GM23338 (cell line): ENCODE measurements at regions not wholly inside any gene's neighbourhood (a gene's known extent, or its start where the extent isn't known, plus 50 kb on each side); places are given as distances from the start of the nearest gene placed in this dataset.

Source experiments
- ATAC-seq: fragments of 200-7000 bp; cut with Tn5 transposase; 3 replicates; pipeline ENCODE4 v1.9.1; 2020
- DNase-seq: peaks from one replicate; pipeline ENCODE4 v3.0.0-alpha.2; 2015; ENCODE audit warnings: low spot score
- H2AFZ ChIP-seq: fragments of 200-600 bp; sonication (generic); 2 replicates; pipeline ENCODE4 v1.8.0; 2016; ENCODE audit warnings: antibody characterized with exemption, mild to moderate bottlenecking, moderate library complexity
- H3F3A ChIP-seq: fragments of 200-600 bp; sonication (generic); replicated peaks from 2 replicates; pipeline ENCODE4 v1.8.0; 2017; ENCODE audit warnings: antibody characterized with exemption, mixed run types, low read depth
- H3K27ac ChIP-seq: fragments of 200-600 bp; sonication (generic); 2 replicates; pipeline ENCODE4 v1.6.1; 2016; ENCODE audit warnings: low read depth
- H3K27me3 ChIP-seq: fragments of 200-600 bp; sonication (generic); 2 replicates; pipeline ENCODE4 v1.8.0; 2016; ENCODE audit warnings: mild to moderate bottlenecking, mixed run types, moderate library complexity; ENCODE audit not compliant: insufficient read depth
- H3K36me3 ChIP-seq: fragments of 200-600 bp; sonication (generic); 2 replicates; pipeline ENCODE4 v1.8.0; 2016; ENCODE audit warnings: mild to moderate bottlenecking; ENCODE audit not compliant: insufficient read depth
- H3K4me1 ChIP-seq: fragments of 200-600 bp; sonication (generic); 2 replicates; pipeline ENCODE4 v1.8.0; 2016; ENCODE audit warnings: mild to moderate bottlenecking, moderate library complexity; ENCODE audit not compliant: insufficient read depth
- H3K4me2 ChIP-seq: fragments of 200-600 bp; sonication (generic); 2 replicates; pipeline ENCODE4 v1.7.1; 2017; ENCODE audit warnings: mixed run types
- H3K4me3 ChIP-seq: fragments of 200-600 bp; sonication (generic); 2 replicates; pipeline ENCODE4 v1.6.1; 2016; ENCODE audit warnings: mixed run types
- H3K79me2 ChIP-seq: fragments of 200-600 bp; sonication (generic); replicated peaks from 2 replicates; pipeline ENCODE4 v1.8.0; 2017; ENCODE audit warnings: mild to moderate bottlenecking; ENCODE audit not compliant: insufficient read depth
- H3K9me2 ChIP-seq: fragments of 200-600 bp; sonication (generic); 2 replicates; pipeline ENCODE4 v1.8.0; 2017; ENCODE audit not compliant: insufficient read depth
- H4K20me1 ChIP-seq: fragments of 200-600 bp; sonication (generic); replicated peaks from 2 replicates; pipeline ENCODE4 v1.8.0; 2017; ENCODE audit warnings: mild to moderate bottlenecking; ENCODE audit not compliant: insufficient read depth
- H3K27ac Mint-ChIP-seq: 2 replicates; pipeline ENCODE4 v1.8.0; 2020; ENCODE audit warnings: inconsistent platforms, mild to moderate bottlenecking, moderate library complexity, mixed read lengths
- H3K27me3 Mint-ChIP-seq: 3 replicates; pipeline ENCODE4 v1.8.0; 2022; ENCODE audit warnings: low read depth, mild to moderate bottlenecking, moderate library complexity, mixed read lengths, inconsistent platforms; ENCODE audit not compliant: insufficient read depth, poor library complexity
- H3K36me3 Mint-ChIP-seq: 3 replicates; pipeline ENCODE4 v1.8.0; 2021; ENCODE audit warnings: low read depth, mild to moderate bottlenecking, inconsistent platforms, moderate library complexity, mixed read lengths
- H3K4me1 Mint-ChIP-seq: 3 replicates; pipeline ENCODE4 v1.8.0; 2020; ENCODE audit warnings: mild to moderate bottlenecking, inconsistent platforms, mixed read lengths
- H3K4me3 Mint-ChIP-seq: 3 replicates; pipeline ENCODE4 v1.8.0; 2021; ENCODE audit warnings: moderate library complexity, mild to moderate bottlenecking, inconsistent platforms, mixed read lengths
- H3K9me3 Mint-ChIP-seq: 3 replicates; pipeline ENCODE4 v1.8.0; 2020; ENCODE audit warnings: moderate library complexity, mild to moderate bottlenecking, inconsistent platforms, mixed read lengths
- CTCF ChIP-seq, 2 experiments: fragments of 200-600 bp in 1 of 2; sonication (generic) in 1 of 2; conservative IDR thresholded peaks; 2 replicates each; pipeline versions ENCODE4 v1.5.1 to v1.6.1; 2016 to 2017; ENCODE audit warnings: antibody characterized with exemption in 2 of 2, low read depth in 2 of 2, mild to moderate bottlenecking in 2 of 2, moderate library complexity in 1 of 2
- ETS1 ChIP-seq: IDR thresholded peaks from 2 replicates; pipeline ENCODE4 v1.6.1; 2016; ENCODE audit warnings: antibody characterized with exemption
- JUNB ChIP-seq: IDR thresholded peaks from one replicate; pipeline ENCODE4 v1.6.1; 2016; ENCODE audit warnings: antibody characterized with exemption; ENCODE audit not compliant: unreplicated experiment
- NANOG ChIP-seq: IDR thresholded peaks from 2 replicates; pipeline ENCODE4 v1.6.1; 2016; ENCODE audit warnings: antibody characterized with exemption, borderline replicate concordance
- ZNF114 ChIP-seq: fragments of 250-450 bp; sonication (Bioruptor Pico); IDR thresholded peaks from 2 replicates; pipeline ENCODE4 v1.5.0; 2020; ENCODE audit warnings: mild to moderate bottlenecking, moderate library complexity
- ZNF331 ChIP-seq: fragments of 250-450 bp; sonication (Bioruptor Pico); IDR thresholded peaks from 2 replicates; pipeline ENCODE4 v1.5.0; 2020; ENCODE audit warnings: low read depth, mild to moderate bottlenecking, moderate library complexity
- ZNF462 ChIP-seq: fragments of 250-450 bp; sonication (Bioruptor Pico); IDR thresholded peaks from 2 replicates; pipeline ENCODE4 v1.5.0; 2020; ENCODE audit warnings: mild to moderate bottlenecking, moderate library complexity

- TF ChIP-seq ETS1: no peak
- TF ChIP-seq ZNF331 (CRISPR knock-in tag): no peak
- no peak for TF ChIP-seq NANOG
- TF ChIP-seq JUNB: no peak
- TF ChIP-seq ZNF462 (CRISPR knock-in tag): no peak
These were observed 80.8 kb downstream of the TRIML1 start (continued) for GRCh38 chr4:188220006-188220405.

- H3K4me1 Mint-ChIP-seq: no peaks in the 10 kb centered on the region; the same call in 2 of the 3 replicates
- DNase-seq: no peak
- H3K4me3 Mint-ChIP-seq: no peak overlapping the region
- H3K27me3 Mint-ChIP-seq: peaks cover 7% of the 10 kb centered on the region
- Histone ChIP-seq H2AFZ (no peak overlapping the region), H3K9me2 (no peaks in the 10 kb centered on the region), H4K20me1 (no peaks in the 10 kb centered on the region), H3K4me2 (no peak overlapping the region), H3F3A (no peaks in the 10 kb centered on the region), H3K27ac (no peak overlapping the region), H3K4me3 (no peak overlapping the region), H3K27me3 (no peaks in the 10 kb centered on the region), H3K79me2 (no peaks in the 10 kb centered on the region), H3K36me3 (no peaks in the 10 kb centered on the region), H3K4me1 (peaks cover 6% of the 10 kb centered on the region)
- no peak overlapping the region for H3K27ac Mint-ChIP-seq
- ATAC-seq: no peak
- H3K36me3 Mint-ChIP-seq: 0 out of 3 replicates have a peak, but pooled peaks cover 2% of the 10 kb centered on the region
- H3K9me3 Mint-ChIP-seq: peaks cover 6% of the 10 kb centered on the region; the same call in 2 of the 3 replicates
- no peak for TF ChIP-seq ZNF114 (CRISPR knock-in tag)
- no peak for TF ChIP-seq ZNF462 (CRISPR knock-in tag)
- no peak for TF ChIP-seq CTCF (conservative IDR thresholded peaks at IDR 0.05; ENCODE audit: low read depth in 2 of 2)
These were observed 81.8 kb downstream of the TRIML1 start for GRCh38 chr4:188221090-188221489.
